ENCODE measurements at regions not wholly inside any gene's neighbourhood (a gene's known extent, or its start where the extent isn't known, plus 50 kb on each side); places are given as distances from the start of the nearest gene placed in this dataset.

DNA sequence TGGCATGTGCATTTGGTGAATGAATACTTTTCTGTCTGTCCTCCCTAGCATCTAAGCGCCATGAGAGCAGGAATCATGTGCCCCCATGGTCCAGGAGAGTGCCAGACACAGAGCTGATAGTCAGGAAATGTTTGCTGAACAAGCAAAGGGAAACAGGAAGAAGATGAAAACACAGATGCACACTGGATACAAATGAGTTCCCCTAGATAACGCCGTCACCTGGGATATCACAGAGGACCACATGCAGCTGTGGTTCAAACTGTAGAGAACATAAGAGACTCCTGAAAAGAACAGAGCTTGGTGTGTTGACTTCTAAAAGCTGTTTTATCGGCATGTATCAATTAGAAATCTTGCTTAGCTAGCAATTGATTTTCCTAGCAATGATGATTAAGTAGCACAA is 293.7 kb downstream of the BTBD3 start:
- H3K27ac Mint-ChIP-seq, result no peak overlapping the region

More for the DNA sequence above, 293.7 kb downstream of the BTBD3 start:
- H3K9me3 Mint-ChIP-seq, result peaks cover 9% of the 10 kb centered on the region
- TF ChIP-seq, protein P1, sequence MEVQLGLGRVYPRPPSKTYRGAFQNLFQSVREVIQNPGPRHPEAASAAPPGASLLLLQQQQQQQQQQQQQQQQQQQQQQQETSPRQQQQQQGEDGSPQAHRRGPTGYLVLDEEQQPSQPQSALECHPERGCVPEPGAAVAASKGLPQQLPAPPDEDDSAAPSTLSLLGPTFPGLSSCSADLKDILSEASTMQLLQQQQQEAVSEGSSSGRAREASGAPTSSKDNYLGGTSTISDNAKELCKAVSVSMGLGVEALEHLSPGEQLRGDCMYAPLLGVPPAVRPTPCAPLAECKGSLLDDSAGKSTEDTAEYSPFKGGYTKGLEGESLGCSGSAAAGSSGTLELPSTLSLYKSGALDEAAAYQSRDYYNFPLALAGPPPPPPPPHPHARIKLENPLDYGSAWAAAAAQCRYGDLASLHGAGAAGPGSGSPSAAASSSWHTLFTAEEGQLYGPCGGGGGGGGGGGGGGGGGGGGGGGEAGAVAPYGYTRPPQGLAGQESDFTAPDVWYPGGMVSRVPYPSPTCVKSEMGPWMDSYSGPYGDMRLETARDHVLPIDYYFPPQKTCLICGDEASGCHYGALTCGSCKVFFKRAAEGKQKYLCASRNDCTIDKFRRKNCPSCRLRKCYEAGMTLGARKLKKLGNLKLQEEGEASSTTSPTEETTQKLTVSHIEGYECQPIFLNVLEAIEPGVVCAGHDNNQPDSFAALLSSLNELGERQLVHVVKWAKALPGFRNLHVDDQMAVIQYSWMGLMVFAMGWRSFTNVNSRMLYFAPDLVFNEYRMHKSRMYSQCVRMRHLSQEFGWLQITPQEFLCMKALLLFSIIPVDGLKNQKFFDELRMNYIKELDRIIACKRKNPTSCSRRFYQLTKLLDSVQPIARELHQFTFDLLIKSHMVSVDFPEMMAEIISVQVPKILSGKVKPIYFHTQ (CRISPR knock-in tag; IDR thresholded peaks at IDR 0.05), result no peak
- TF ChIP-seq, protein P2, sequence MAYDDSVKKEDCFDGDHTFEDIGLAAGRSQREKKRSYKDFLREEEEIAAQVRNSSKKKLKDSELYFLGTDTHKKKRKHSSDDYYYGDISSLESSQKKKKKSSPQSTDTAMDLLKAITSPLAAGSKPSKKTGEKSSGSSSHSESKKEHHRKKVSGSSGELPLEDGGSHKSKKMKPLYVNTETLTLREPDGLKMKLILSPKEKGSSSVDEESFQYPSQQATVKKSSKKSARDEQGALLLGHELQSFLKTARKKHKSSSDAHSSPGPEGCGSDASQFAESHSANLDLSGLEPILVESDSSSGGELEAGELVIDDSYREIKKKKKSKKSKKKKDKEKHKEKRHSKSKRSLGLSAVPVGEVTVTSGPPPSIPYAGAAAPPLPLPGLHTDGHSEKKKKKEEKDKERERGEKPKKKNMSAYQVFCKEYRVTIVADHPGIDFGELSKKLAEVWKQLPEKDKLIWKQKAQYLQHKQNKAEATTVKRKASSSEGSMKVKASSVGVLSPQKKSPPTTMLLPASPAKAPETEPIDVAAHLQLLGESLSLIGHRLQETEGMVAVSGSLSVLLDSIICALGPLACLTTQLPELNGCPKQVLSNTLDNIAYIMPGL (CRISPR knock-in tag; IDR thresholded peaks at IDR 0.05), result no peak
- TF ChIP-seq KAT7 (CRISPR knock-in tag; IDR thresholded peaks at IDR 0.05; ENCODE audit: borderline replicate concordance) (no peak), RELA (CRISPR knock-in tag; IDR thresholded peaks at IDR 0.05; ENCODE audit: borderline replicate concordance) (no peak), ZNF423 (CRISPR knock-in tag; IDR thresholded peaks at IDR 0.05) (no peak), ELF4 (CRISPR knock-in tag; IDR thresholded peaks at IDR 0.05; ENCODE audit: low read depth) (no peak), MXD4 (CRISPR knock-in tag; IDR thresholded peaks at IDR 0.05; ENCODE audit: borderline replicate concordance) (no peak), MYBL2 (CRISPR knock-in tag; IDR thresholded peaks at IDR 0.05) (no peak), ATF1 (CRISPR knock-in tag; IDR thresholded peaks at IDR 0.05) (no peak)
- TF ChIP-seq, protein P3, sequence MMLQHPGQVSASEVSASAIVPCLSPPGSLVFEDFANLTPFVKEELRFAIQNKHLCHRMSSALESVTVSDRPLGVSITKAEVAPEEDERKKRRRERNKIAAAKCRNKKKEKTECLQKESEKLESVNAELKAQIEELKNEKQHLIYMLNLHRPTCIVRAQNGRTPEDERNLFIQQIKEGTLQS (CRISPR knock-in tag; conservative IDR thresholded peaks at IDR 0.05), result no peak
- TF ChIP-seq, protein P4, sequence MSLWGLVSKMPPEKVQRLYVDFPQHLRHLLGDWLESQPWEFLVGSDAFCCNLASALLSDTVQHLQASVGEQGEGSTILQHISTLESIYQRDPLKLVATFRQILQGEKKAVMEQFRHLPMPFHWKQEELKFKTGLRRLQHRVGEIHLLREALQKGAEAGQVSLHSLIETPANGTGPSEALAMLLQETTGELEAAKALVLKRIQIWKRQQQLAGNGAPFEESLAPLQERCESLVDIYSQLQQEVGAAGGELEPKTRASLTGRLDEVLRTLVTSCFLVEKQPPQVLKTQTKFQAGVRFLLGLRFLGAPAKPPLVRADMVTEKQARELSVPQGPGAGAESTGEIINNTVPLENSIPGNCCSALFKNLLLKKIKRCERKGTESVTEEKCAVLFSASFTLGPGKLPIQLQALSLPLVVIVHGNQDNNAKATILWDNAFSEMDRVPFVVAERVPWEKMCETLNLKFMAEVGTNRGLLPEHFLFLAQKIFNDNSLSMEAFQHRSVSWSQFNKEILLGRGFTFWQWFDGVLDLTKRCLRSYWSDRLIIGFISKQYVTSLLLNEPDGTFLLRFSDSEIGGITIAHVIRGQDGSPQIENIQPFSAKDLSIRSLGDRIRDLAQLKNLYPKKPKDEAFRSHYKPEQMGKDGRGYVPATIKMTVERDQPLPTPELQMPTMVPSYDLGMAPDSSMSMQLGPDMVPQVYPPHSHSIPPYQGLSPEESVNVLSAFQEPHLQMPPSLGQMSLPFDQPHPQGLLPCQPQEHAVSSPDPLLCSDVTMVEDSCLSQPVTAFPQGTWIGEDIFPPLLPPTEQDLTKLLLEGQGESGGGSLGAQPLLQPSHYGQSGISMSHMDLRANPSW (CRISPR knock-in tag; conservative IDR thresholded peaks at IDR 0.05; ENCODE audit: low read depth), result no peak
- TF ChIP-seq, protein P5, sequence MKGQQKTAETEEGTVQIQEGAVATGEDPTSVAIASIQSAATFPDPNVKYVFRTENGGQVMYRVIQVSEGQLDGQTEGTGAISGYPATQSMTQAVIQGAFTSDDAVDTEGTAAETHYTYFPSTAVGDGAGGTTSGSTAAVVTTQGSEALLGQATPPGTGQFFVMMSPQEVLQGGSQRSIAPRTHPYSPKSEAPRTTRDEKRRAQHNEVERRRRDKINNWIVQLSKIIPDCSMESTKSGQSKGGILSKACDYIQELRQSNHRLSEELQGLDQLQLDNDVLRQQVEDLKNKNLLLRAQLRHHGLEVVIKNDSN (CRISPR knock-in tag; IDR thresholded peaks at IDR 0.05), result no peak
- TF ChIP-seq, protein P6, sequence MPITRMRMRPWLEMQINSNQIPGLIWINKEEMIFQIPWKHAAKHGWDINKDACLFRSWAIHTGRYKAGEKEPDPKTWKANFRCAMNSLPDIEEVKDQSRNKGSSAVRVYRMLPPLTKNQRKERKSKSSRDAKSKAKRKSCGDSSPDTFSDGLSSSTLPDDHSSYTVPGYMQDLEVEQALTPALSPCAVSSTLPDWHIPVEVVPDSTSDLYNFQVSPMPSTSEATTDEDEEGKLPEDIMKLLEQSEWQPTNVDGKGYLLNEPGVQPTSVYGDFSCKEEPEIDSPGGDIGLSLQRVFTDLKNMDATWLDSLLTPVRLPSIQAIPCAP (CRISPR knock-in tag; IDR thresholded peaks at IDR 0.05), result no peak
- TF ChIP-seq, protein P7, sequence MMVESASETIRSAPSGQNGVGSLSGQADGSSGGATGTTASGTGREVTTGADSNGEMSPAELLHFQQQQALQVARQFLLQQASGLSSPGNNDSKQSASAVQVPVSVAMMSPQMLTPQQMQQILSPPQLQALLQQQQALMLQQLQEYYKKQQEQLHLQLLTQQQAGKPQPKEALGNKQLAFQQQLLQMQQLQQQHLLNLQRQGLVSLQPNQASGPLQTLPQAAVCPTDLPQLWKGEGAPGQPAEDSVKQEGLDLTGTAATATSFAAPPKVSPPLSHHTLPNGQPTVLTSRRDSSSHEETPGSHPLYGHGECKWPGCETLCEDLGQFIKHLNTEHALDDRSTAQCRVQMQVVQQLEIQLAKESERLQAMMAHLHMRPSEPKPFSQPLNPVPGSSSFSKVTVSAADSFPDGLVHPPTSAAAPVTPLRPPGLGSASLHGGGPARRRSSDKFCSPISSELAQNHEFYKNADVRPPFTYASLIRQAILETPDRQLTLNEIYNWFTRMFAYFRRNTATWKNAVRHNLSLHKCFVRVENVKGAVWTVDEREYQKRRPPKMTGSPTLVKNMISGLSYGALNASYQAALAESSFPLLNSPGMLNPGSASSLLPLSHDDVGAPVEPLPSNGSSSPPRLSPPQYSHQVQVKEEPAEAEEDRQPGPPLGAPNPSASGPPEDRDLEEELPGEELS (CRISPR knock-in tag; IDR thresholded peaks at IDR 0.05), result no peak
- TF ChIP-seq, protein P8, sequence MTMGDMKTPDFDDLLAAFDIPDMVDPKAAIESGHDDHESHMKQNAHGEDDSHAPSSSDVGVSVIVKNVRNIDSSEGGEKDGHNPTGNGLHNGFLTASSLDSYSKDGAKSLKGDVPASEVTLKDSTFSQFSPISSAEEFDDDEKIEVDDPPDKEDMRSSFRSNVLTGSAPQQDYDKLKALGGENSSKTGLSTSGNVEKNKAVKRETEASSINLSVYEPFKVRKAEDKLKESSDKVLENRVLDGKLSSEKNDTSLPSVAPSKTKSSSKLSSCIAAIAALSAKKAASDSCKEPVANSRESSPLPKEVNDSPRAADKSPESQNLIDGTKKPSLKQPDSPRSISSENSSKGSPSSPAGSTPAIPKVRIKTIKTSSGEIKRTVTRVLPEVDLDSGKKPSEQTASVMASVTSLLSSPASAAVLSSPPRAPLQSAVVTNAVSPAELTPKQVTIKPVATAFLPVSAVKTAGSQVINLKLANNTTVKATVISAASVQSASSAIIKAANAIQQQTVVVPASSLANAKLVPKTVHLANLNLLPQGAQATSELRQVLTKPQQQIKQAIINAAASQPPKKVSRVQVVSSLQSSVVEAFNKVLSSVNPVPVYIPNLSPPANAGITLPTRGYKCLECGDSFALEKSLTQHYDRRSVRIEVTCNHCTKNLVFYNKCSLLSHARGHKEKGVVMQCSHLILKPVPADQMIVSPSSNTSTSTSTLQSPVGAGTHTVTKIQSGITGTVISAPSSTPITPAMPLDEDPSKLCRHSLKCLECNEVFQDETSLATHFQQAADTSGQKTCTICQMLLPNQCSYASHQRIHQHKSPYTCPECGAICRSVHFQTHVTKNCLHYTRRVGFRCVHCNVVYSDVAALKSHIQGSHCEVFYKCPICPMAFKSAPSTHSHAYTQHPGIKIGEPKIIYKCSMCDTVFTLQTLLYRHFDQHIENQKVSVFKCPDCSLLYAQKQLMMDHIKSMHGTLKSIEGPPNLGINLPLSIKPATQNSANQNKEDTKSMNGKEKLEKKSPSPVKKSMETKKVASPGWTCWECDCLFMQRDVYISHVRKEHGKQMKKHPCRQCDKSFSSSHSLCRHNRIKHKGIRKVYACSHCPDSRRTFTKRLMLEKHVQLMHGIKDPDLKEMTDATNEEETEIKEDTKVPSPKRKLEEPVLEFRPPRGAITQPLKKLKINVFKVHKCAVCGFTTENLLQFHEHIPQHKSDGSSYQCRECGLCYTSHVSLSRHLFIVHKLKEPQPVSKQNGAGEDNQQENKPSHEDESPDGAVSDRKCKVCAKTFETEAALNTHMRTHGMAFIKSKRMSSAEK (CRISPR knock-in tag; IDR thresholded peaks at IDR 0.05; ENCODE audit: borderline replicate concordance), result no peak
- TF ChIP-seq, protein P9, sequence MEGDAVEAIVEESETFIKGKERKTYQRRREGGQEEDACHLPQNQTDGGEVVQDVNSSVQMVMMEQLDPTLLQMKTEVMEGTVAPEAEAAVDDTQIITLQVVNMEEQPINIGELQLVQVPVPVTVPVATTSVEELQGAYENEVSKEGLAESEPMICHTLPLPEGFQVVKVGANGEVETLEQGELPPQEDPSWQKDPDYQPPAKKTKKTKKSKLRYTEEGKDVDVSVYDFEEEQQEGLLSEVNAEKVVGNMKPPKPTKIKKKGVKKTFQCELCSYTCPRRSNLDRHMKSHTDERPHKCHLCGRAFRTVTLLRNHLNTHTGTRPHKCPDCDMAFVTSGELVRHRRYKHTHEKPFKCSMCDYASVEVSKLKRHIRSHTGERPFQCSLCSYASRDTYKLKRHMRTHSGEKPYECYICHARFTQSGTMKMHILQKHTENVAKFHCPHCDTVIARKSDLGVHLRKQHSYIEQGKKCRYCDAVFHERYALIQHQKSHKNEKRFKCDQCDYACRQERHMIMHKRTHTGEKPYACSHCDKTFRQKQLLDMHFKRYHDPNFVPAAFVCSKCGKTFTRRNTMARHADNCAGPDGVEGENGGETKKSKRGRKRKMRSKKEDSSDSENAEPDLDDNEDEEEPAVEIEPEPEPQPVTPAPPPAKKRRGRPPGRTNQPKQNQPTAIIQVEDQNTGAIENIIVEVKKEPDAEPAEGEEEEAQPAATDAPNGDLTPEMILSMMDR (IDR thresholded peaks at IDR 0.05), result no peak
- H3K4me3 Mint-ChIP-seq, result no peak overlapping the region
- CTCF ChIA-PET, result interaction anchor here (0.6 to 1.8 kb wide), 3 partner anchors 146 to 271 kb away, joined by 3 to 6 read pairs (median 4); no protein-coding TSS in a partner anchor
- no peak for DNase-seq (ENCODE audit: low spot score)
- H3K4me1 Mint-ChIP-seq, result no peaks in the 10 kb centered on the region
- no peaks in the 10 kb centered on the region; the same call in 1 of the 2 replicates for H3K27me3 Mint-ChIP-seq (ENCODE audit: low read depth)
- H3K36me3 Mint-ChIP-seq, result peaks cover 9% of the 10 kb centered on the region
- POLR2A ChIA-PET, result no interaction called here
- ATAC-seq, result no peak

Data from WTC11 (cell line).